LoVo (cell line): ENCODE measurements at regions not wholly inside any gene's neighbourhood (a gene's known extent, or its start where the extent isn't known, plus 50 kb on each side); places are given as distances from the start of the nearest gene placed in this dataset.
"Not testable (repeated sequence)": the region's sequence is repeated elsewhere in the genome, so short reads cannot be mapped to it uniquely, and the experiment has no call there.

Experiments
- DNase-seq: peaks from one replicate; pipeline ENCODE4 v3.0.0-alpha.2; 2016; ENCODE audit warnings: low spot score

DNA sequence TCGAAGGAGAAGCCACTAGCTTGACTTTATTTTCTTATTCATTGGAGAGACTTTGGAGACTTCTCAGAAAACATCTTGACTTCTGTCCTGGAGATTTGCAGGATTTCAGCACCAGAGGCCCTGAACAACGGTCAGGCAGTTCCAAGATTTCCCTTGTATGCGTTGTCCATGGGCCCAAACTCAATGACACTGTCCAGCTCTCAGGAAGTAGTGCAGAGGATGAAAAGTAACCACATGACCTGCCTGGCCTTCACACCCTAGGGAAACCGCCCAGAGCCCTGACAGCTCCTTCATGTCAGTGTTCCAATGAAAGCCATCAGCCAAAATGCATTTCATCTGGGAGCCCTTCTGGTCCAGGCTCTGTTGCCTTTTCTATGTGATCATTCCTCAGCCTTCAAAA is 214.1 kb downstream of the BLID start:
- no peak for DNase-seq

DNA sequence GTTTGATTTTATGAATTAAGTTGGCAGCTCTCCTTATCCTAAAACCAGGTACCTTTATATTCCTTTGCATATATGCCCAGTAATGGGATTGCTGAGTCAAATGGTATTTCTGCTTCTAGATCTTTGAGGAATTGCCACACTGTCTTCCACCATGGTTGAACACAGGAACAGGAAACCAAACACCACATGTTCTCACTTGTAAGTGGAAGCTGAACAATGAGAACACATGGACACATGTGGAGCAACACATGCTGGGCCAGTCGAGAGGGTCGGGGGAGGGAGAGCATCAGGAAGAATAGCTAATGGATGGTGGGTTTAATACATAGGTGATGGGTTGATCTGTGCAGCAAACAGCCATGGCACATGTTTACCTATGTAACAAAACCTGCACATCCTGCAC is 214.6 kb downstream of the BLID start:
- DNase-seq = not testable (repeated sequence)

DNA sequence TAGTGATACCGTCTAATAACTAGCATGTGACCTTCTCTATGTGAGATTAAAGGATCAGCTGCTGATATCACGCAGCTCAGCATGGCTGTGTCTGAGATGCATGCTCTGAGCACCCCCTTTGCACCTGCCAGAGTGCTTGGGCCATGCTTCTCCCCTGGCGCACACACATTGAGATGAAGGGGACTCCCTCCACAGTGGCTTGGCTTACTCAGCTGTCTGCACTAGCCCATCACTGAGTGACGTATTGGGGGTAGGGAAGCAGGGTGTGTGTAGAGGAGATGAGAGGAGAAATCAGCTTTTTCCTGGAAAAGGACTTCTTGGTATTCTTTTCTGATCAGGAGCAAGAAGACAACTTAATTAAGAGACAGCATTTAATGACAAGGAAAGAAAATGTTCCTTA is 216.5 kb downstream of the BLID start:
- no peak for DNase-seq

DNA sequence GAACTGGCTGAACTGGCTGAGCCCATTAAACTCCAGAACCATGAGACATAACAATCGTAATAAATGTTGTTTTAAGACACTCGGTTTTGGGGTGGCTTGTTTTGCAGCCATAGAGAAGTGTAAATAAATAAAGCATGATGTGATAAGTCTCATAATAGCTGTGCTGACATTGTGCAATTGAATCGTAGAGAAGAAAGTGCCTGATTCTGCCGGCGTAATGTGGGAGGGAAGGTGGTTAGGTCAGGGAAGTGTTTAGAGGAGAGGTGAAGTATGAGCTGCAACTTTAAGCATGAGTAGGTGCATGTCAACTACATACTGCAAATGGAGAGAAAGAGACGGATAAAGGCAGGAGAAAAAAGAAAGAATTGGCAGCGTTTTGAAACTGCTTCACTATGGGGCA is 217.1 kb downstream of the BLID start:
- DNase-seq = no peak

DNA sequence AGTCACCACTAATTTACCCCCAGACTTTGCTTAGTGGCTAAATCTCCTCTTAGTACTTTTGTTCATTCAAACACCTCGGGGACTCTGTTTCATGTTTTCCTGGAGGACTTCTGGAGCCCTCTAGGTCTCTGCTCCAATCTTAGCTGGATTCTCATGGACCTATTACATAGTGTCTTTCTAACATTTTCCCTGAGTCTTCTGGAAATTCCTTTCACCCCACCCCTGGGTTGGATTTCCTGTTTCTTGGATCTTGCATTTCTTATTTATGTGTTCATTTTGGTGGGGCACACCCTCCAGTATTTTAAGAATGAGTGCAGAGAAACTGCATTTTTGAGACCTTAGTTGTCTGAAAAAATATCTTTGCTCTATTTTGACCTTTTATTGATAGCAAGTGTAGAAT is 220.1 kb downstream of the BLID start:
- peak; percentile 3 for DNase-seq

DNA sequence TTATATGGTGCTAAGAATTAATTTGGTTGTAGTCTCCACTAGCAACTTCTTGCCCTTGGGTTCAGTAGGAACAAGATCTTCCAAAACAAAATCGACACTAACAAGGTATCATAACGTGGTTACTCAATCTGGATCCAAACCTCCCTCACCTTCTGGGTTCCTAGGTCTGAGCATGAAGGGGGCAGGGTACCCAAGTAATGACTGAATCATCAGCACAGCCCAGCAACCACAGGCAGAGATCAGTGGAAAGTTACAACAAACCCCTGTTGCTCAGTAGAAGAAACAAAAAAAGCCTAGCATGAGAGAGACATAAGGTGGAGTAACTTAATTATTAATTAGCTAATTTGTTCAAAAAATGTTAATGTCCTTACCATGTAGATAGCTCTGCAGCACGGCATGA is 221.4 kb downstream of the BLID start:
- no peak for DNase-seq

DNA sequence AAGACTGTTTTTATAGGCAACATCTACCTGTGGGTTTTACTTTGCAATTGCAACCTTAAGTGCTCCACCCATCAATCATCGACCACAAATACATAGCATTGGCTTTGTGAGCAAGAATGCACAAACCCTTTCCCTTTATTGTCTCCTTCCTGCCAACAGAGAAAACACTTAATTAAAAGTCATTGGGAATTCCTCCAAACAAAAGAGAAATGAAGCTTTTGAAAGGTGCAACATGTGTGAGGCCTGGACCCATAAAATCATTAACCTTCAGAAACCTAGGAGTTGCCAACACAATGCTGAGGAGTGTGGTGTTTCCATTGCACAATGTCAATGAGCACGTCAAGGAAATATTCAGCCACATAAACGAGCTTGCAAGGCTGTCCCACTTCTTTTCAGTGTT is 223.2 kb downstream of the BLID start:
- DNase-seq = peak; percentile 34

DNA sequence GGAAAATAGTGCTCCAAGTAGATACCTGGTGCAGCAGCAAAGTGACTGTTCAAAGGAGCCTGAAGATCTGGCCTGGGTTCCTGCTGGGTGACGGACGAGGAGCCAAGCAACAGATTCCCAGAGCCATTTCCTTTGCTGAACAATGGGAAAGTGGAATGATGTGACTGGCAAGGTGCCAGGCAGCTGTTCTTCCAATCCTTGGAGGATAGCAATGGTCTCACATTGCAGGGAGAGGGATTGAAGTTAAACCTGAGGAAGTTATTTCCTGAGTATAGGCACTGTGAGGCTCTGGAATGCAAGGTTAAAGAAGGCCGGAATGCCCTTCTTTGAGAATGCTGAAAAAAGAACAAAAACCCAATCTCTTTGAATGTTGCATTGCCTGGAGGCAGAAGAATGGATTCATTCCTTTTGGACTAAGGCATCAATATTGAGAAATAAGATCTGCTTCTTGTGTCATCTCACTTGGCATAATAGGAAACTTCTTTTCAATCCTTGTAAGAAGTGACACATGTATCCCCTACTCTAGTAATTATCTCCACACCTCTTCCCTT is 223.8 kb downstream of the BLID start:
- DNase-seq = no peak

DNA sequence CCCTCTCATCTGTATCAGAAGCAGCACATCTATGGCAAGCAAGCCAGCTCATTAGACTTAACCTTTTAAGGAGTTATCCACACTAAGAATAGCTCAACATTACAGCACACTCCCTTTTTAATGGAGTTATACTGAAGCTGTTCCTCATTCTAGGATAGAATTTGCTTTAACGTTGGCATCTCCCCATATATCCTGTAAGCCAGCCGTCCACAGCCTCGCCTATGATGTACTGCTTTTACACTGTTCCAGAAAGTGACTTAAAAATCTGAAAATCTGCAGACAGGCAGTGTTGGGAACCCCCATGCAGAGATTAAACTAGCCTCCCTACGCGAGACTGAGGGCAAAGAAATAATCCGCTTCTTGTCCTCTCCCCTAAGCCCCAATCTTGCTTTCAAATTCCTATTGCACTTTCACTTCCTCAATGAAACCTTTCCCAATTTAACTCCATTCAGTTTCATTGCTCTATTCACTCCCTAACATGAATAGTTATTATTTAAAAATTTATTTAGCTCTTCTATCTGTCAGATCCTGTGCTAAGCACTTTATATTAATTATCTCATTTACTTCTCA is 225.0 kb downstream of the BLID start:
- no peak for DNase-seq

DNA sequence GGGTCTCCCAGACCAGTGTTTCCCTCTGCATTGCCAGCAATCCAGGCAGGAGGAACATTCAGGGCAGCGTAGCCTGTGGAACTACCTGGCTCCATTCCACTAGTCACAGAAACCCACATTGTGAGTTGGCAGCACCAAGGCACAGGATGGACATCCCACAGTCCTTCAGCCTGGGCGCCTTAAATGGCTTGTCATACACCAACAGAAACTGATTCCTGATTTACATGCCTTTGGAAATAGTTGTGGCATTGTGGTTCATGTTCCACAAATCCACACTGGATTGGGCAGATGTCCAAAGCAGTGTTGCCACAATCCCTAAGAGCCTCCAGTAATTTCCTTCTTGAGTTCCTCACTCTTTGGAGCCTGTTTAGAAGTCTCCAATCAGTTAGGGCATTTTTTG is 225.6 kb downstream of the BLID start:
- peak; percentile 48 for DNase-seq

DNA sequence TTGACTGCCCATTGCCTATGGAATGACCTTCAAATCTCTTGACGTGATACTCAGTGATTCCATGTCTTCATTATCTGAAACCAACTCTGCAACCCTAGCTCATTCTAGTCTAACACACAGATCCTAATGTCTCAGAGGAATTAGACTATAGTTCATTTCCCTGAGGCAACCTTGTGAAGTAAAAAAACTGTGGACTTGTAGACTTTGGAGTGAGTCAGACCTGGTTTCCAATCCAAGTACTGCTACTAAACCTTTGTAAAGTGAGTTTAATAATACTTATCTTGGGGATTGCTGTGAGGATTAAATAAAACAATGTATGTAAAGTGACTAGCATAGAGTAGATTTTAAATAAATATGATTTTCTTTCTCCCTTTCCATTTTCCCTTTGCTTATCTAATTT is 226.1 kb downstream of the BLID start:
- no peak for DNase-seq

DNA sequence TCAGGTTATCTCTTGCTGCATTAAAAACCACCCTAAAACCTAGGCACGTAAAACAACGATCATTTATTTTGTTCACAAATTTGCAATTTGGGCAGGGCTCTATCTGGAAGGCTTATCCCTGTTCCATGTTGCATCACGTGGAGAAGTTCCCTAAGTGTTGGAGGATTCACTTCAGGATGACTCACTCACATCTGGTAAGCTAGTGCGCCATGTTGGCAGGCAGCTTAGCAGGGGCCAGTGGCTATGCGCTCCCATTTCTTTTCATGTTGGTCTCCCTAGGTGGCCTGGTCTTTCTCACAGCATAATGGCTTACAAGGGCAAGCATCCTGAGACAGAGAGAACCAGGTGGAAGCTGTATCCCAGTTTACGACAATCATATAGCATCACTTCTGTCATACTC is 226.8 kb downstream of the BLID start:
- DNase-seq = no peak

DNA sequence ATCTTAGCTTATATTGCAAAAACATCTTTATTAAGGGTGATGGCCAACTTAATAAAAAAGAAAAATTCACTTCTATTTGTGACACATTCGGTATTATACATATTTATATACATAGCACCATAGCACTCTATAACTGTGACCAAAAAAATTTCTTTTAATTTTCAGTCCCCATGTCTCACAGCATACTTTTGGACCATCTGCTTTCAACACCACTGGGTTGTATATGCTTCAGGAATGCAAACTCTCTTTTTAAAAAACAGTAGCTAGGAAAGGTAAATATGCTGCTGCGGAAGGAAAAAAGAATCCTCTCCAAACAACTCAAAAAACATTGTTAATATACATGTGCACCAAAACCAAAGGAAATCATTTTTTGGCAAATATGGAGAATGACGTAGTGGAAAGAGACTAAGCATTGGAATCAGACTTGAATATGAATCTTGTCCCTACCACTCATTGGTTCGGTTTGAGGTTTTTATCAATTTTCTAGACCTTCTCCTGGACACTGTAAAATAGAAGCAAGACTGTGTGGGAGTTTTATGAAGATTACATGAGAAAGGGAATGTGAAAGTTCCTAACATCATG is 227.9 kb downstream of the BLID start:
- DNase-seq = no peak

DNA sequence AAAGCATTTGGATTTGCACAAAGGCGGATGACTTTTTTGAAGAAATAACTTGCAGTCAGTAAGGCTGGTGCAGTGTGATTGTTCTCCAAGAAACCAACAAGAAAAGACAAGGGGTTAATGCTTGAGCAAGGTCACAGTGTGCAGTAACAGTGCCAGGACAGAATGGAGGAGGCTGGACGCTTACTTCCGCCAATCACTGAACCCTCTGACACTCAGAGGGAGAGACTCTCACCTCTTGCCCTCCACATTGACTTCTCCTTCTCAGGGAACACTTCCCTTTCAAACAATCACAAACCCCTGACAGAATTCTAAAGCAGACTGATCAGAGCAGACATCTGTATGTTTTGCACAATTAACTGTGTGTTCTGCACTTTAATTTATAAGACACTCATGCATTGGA is 228.4 kb downstream of the BLID start:
- no peak for DNase-seq

DNA sequence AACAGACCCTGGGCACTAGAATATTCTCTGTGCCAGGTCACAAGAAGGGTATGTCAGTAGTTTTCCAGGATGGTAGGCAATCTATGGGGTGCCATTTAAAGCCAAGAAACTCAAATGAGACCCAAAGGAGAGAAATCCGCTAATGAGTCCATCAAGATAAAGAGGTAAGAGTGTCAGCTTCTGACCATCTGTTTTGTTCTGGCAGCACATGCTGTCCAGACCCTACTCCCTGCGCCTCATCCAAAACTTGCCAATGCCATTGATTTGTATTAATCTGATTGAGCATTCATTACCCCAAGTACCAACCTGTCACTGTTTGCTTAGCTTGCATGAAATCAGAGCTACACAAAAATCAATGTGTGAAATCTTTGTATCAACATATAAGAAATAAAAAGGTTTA is 229.0 kb downstream of the BLID start:
- no peak for DNase-seq

DNA sequence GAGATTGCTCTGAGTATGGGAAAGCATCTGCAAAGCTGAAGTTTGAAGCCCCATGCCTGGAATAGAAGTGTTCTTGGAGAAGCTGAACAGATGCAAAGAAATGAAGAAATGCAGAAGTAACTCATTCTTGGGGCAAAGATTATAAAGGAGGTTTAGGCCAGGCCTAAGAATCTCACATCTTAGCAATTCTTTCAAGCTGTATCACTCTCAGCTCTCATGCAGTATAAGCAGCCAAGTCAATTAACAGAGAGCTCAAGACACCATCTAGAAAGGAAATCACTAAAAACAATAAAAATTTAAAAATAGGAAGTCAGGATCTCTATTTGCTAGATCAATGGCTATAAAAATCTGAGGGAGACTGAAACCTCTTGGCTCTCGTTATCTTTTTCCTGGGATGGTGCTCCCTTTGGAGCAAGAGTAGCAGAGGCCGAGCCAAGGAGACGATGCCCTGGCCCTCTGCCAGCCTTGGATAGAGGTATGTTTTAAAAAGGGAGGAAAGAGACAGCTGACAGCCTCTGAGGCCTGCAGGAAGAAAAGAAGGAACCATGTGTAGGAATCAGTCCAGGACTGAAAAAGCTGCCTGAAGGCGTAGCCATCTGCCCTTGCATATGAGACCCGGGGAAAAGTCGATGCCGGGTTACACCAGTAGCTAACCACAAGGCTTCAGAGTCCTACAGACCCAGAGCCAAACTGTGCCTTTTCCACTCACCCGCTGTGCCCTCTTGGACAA is 229.8 kb downstream of the BLID start:
- no peak for DNase-seq

DNA sequence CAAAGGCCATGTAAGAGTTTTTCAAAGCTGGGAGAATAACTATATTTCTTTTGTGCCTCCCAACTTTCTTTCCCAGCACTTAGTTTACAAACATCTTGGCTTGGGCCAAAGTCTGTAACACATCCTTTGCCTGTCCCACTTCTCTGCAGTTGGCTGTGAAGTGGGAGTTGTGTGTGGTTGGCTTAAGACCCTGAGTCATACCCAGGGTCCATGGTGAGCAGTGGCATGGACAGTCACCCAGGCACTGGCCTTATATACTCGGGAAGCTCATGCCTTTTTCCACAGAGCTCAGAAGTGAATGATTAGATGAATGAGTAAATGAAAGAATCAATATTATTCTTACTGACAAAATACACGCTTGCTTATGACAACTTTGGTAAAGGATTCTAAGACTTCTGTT is 231.4 kb downstream of the BLID start:
- DNase-seq = no peak

DNA sequence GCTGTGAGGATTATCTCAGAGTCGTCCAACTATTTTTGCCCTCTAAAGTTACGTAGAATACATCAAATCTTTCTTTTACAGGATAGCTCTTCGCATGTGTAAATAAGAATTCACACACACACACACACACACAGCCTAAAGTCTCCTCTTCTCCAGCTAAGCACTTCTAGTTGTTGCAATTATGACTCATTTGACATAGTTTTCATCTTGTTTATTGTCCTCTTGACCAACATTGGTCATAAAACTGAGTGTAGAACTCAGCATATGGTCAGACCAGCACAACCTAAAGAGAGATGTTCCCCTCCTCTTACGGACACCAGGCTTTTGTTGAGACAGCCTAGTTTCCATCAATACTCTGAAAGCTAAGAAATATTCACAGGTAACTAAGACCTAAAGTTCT is 234.2 kb downstream of the BLID start:
- peak; percentile 8 for DNase-seq

DNA sequence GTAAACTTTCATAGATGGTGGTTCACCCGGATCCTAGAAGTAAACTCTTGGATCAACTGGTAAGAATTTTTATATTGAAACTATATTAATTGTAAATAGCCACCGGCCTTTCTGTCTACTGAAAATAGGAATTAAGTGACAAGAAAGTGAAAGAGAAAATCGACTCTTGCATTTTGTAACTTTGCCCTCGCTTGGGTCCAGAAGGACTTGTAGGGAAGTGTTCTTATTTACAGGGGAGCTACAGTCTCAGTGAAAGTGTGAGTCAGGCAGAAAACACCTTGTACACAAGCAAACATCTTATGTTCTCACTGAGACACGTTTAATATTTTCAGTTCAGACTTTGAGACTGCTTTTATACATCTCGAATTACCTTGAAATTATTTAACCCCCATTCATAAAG is 238.9 kb downstream of the BLID start:
- no peak for DNase-seq

DNA sequence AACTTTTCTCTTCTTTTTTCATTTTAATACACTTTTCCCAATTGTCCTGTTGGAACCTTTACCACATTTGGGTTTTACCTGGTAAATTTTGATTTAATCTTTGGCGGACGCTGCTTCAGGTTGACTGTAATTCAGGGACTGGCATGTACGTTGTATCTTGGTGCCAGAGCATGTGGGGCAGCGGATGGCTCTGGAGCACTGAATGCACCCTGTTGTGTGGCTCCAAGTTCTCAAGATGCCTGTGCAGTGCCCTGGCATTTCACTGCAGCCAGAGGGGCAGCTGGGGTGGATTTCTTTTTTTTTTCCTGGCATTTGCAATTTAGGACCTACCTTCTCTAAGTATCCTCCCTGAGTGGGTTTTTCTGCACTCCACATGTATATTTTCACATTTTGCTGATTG is 242.2 kb downstream of the BLID start:
- DNase-seq = no peak

DNA sequence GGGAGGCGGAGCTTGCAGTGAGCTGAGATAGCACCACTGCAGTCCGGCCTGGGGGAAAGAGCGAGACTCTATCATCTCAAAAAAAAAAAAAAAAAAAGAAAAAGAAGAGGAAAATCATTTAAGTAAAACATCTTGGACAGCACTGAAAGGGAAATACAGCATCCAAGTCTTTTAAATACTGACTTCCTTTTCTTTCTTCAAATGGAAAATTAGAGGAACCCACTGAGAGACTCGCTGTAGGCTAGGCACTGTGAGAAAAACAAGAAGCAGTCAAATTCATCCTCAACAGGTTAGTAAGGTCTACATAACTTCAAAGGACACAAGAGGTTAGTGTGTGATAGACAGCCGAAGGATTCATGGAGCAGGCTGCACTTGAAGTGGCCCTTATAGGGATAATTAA is 243.7 kb downstream of the BLID start:
- DNase-seq = no peak

DNA sequence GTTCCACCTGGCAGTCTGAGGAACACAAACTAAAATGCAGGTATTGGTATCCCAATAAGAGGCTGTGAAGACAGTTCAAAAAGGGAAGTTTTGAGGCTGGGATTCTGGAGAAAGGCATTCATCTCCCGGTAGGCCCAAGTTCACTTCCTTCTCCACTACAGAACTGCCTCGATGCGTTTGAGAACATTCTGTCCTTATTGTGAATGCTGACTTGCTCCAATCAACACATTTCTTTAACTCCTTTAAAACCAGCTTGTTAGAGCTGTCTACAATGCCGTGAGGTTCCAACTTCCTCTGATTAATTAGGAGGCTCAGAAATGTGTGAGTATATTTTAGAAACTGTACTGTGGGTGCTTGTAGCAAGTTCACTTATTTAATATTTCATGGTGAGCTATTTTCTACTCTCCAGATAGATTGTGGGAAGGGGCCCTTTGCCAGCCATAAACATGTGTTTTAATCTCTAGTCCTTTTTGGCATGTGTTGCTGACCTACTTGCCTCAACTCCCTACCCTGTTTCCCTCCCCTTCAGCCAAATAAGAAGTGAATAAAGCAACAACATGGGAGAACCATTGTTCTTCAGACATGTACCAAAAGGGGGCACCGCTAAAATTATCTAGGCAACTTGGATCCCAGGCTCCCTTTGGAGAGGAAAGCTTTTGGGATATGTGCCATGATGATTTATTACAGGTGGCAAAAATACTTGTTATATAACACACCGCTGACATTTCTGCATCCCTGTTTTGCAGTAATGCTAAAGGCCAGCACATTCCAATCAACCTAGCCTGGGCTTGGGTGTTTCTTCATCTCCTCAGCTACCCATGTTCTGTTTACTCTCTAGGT is 245.6 kb downstream of the BLID start:
- DNase-seq = no peak

DNA sequence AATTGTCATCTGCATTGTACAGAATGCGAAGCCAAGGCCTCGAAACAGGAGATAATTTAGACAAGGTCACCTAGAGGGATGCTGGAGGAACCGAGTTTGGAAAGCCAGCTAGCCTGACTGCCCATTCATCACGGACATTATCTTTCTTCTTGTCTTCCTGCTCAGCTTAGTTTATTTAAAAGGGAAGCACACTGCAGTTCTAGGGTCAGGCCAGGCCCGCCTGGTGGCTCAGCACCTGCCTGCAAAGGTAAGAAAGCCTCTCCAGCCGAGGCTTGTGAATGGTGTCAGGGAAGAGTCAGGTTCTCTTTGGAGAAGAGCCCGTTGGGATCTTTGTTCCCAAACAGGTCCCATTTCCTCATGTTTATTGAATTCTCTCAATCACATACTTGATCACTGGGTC is 246.5 kb downstream of the BLID start:
- DNase-seq = no peak
